Gastrocnemius medialis (tissue), 4 donors: ENCODE measurements at regions not wholly inside any gene's neighbourhood (a gene's known extent, or its start where the extent isn't known, plus 50 kb on each side); places are given as distances from the start of the nearest gene placed in this dataset.

ENCODE experiments used
- POLR2A ChIP-seq, 2 donors: fragments of 450-650 bp; IDR thresholded peaks; one replicate each; pipeline ENCODE4 v1.6.1; 2017; ENCODE audit warnings: antibody characterized with exemption in 2 of 2, mild to moderate bottlenecking in 2 of 2, moderate library complexity in 2 of 2
- TF ChIP-seq, protein P1 (sequence below), 5 experiments: fragments of 450-650 bp in 3 of 5; fragments of 200-600 bp in 2 of 5; sonication (generic) in 2 of 5; IDR thresholded peaks in 4 of 5; conservative IDR thresholded peaks in 1 of 5; 1 replicate in 4 of 5; 2 replicates in 1 of 5; pipeline ENCODE4 v1.5.1; 2016 to 2019; ENCODE audit warnings: antibody characterized with exemption in 5 of 5, mild to moderate bottlenecking in 3 of 5, moderate library complexity in 3 of 5

DNA sequence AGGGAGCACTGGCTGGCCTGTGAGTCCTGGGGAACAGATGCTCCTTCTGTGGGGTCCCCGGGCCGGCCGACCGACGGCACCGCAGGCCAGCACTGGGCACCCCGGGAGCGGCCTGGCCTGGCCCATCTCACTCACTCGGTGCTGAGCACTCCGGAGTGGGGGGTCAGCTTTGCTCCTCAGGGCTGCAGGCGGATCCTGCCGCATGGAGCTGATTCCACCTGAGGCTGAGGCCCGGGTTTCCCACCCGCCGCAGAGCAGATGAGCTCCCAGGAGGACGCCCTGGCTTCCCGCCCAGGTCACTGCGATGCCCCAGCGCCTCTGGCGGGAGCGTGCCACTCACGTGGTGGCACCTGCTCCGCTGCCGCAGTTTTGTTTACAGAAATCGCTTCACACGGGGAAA lies 418.6 kb downstream of the GALR1 start:
- TF ChIP-seq, protein P1, sequence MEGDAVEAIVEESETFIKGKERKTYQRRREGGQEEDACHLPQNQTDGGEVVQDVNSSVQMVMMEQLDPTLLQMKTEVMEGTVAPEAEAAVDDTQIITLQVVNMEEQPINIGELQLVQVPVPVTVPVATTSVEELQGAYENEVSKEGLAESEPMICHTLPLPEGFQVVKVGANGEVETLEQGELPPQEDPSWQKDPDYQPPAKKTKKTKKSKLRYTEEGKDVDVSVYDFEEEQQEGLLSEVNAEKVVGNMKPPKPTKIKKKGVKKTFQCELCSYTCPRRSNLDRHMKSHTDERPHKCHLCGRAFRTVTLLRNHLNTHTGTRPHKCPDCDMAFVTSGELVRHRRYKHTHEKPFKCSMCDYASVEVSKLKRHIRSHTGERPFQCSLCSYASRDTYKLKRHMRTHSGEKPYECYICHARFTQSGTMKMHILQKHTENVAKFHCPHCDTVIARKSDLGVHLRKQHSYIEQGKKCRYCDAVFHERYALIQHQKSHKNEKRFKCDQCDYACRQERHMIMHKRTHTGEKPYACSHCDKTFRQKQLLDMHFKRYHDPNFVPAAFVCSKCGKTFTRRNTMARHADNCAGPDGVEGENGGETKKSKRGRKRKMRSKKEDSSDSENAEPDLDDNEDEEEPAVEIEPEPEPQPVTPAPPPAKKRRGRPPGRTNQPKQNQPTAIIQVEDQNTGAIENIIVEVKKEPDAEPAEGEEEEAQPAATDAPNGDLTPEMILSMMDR (IDR thresholded peaks at IDR 0.05 in 4 of 5, conservative IDR thresholded peaks at IDR 0.05 in 1 of 5), result no peak
- no peak for TF ChIP-seq POLR2A (IDR thresholded peaks at IDR 0.05)
